Pancreas (tissue), 10 donors: ENCODE measurements at regions not wholly inside any gene's neighbourhood (a gene's known extent, or its start where the extent isn't known, plus 50 kb on each side); places are given as distances from the start of the nearest gene placed in this dataset.

Experiments
- ATAC-seq, 4 donors: fragments of 200-7000 bp; cut with Tn5 transposase; one replicate each; pipeline versions ENCODE4 v1.8.0 to v1.9.1; 2020; ENCODE audit warnings: mild to moderate bottlenecking in 4 of 4, moderate library complexity in 4 of 4
- DNase-seq, 6 donors: peaks; one replicate each; pipeline ENCODE4 v3.0.0-alpha.2; 2020
- FAIRE-seq: peaks from 2 replicates; lab custom pipeline; 2012; peaks lifted over from hg19 to GRCh38; lab: Jason Lieb, UNC
- H3K27ac ChIP-seq, 4 donors: fragments of 200-600 bp; sonication (generic); 1 replicate in 3 of 4; 2 replicates in 1 of 4; pipeline versions ENCODE4 v1.5.0 to v1.8.0; 2020
- H3K27me3 ChIP-seq, 4 donors: fragments of 200-600 bp; one replicate each; pipeline ENCODE4 v1.8.0; 2021
- H3K36me3 ChIP-seq, 3 donors: fragments of 200-600 bp; sonication (generic) in 1 of 3; one replicate each; pipeline versions ENCODE4 v1.5.0 to v1.8.0; 2020 to 2021
- H3K4me1 ChIP-seq, 3 donors: fragments of 200-600 bp; one replicate each; pipeline ENCODE4 v1.8.0; 2021
- H3K4me3 ChIP-seq, 4 donors: fragments of 200-600 bp; sonication (generic) in 2 of 4; one replicate each; pipeline versions ENCODE4 v1.5.0 to v1.8.0; 2020 to 2021
- H3K9me3 ChIP-seq, 4 donors: fragments of 200-600 bp; one replicate each; pipeline ENCODE4 v1.8.0; 2021
- CTCF ChIP-seq, 4 donors: fragments of 200-600 bp; sonication (generic) in 3 of 4; IDR thresholded peaks; one replicate each; pipeline versions ENCODE4 v1.5.0 to v1.8.0; 2021; ENCODE audit warnings: antibody characterized with exemption in 4 of 4
- WGBS, 2 donors: extraction: QIAGEN DNeasy Blood & Tissue Kit; methylation state at CpG; one replicate each; pipeline ENCODE4 v1.1.7; 2013; 5-methylcytosine and 5-hydroxymethylcytosine counted together
- intact Hi-C, 3 donors: fragments of 100-400 bp; cut with DNase I; formaldehyde crosslinking; loops; one replicate each; pipeline versions ENCODE4 v1.11.1 to v1.14.2; 2022
- donor health status: healthy with polysubstance abuse.
- donor health status: DM: no; HTN: no; CAD: no; lungs with moderate emphysema.
- donor health status: DM: no; HTN: no; CAD: no.
- donor health status: control.
- donor health status: control.
- donor health status: Bipolar disorder and iron deficiency.
- donor health status: DM: yes; HTN: yes; CAD: no.
- donor health status: DM: no; HTN: no; CAD: no.
- donor health status: DM: no; HTN: no; CAD: no.
- donor health status: DM: yes; HTN: yes; CAD: no.

GRCh38 chr20:22020201-22020600 is 314.7 kb downstream of the PAX1 start:
- 60 to 72% methylated on average over 4 of the region's 4 CpGs for WGBS, 2 donors
- intact Hi-C loops = no loop called here
- DNase-seq (no peak), ATAC-seq (no peak), FAIRE-seq (no peak)
- Histone ChIP-seq H3K36me3 (no peaks in the 10 kb centered on the region), H3K4me3 (no peak overlapping the region), H3K9me3 (no peaks in the 10 kb centered on the region), H3K27me3 (no peaks in the 10 kb centered on the region), H3K4me1 (no peaks in the 10 kb centered on the region), H3K27ac (no peak overlapping the region)
- no peak for TF ChIP-seq CTCF (IDR thresholded peaks at IDR 0.05)

- TF ChIP-seq CTCF (IDR thresholded peaks at IDR 0.05) = no peak
- Histone ChIP-seq H3K27ac (no peak overlapping the region), H3K4me3 (no peak overlapping the region), H3K9me3 (no peaks in the 10 kb centered on the region), H3K4me1 (no peaks in the 10 kb centered on the region), H3K27me3 (no peaks in the 10 kb centered on the region), H3K36me3 (no peaks in the 10 kb centered on the region)
- no peak for FAIRE-seq
- WGBS, 2 donors = 59 to 76% methylated on average over 3 of the region's 3 CpGs
- intact Hi-C loops = no loop called here
- ATAC-seq = no peak
- DNase-seq = no peak
Observed at GRCh38 chr20:22008456-22008855, 303.0 kb downstream of the PAX1 start.

- FAIRE-seq (no peak), ATAC-seq (no peak), DNase-seq (no peak)
- no peak overlapping the region for H3K4me3 ChIP-seq
- H3K27me3 ChIP-seq = no peaks in the 10 kb centered on the region
- H3K27ac ChIP-seq = no peak overlapping the region
- intact Hi-C loops = no loop called here
- H3K4me1 ChIP-seq = no peaks in the 10 kb centered on the region
- no peaks in the 10 kb centered on the region for H3K9me3 ChIP-seq
- no peak for TF ChIP-seq CTCF (IDR thresholded peaks at IDR 0.05)
- no peaks in the 10 kb centered on the region for H3K36me3 ChIP-seq
Observed at GRCh38 chr20:22006306-22006705, 300.8 kb downstream of the PAX1 start.

- H3K4me1 ChIP-seq = no peaks in the 10 kb centered on the region
- H3K36me3 ChIP-seq = no peaks in the 10 kb centered on the region
- FAIRE-seq (peak; percentile 41), DNase-seq (no peak), ATAC-seq (no peak)
- intact Hi-C loops = no loop called here
- no peaks in the 10 kb centered on the region for H3K27me3 ChIP-seq
- no peaks in the 10 kb centered on the region for H3K9me3 ChIP-seq
- H3K4me3 ChIP-seq = no peak overlapping the region
- H3K27ac ChIP-seq = no peak overlapping the region
- 49 to 51% methylated on average over 2 of the region's 2 CpGs for WGBS, 2 donors
- no peak for TF ChIP-seq CTCF (IDR thresholded peaks at IDR 0.05)
Observed at GRCh38 chr20:22005535-22005934, 300.1 kb downstream of the PAX1 start.

- WGBS, 2 donors = 33 to 38% methylated on average over 2 of the region's 2 CpGs
- Histone ChIP-seq H3K27me3 (no peaks in the 10 kb centered on the region), H3K9me3 (no peaks in the 10 kb centered on the region), H3K27ac (no peak overlapping the region), H3K36me3 (no peaks in the 10 kb centered on the region), H3K4me3 (no peak overlapping the region), H3K4me1 (no peaks in the 10 kb centered on the region)
- ATAC-seq (no peak), FAIRE-seq (no peak), DNase-seq (no peak)
- TF ChIP-seq CTCF (IDR thresholded peaks at IDR 0.05) = no peak
- intact Hi-C loops = no loop called here
Observed at GRCh38 chr20:22004946-22005345, 299.5 kb downstream of the PAX1 start.
